LNCaP clone FGC (cell line): ENCODE measurements at regions not wholly inside any gene's neighbourhood (a gene's known extent, or its start where the extent isn't known, plus 50 kb on each side); places are given as distances from the start of the nearest gene placed in this dataset.

Source experiments
- DNase-seq: peaks from one replicate; pipeline ENCODE4 v3.0.0-alpha.2; 2011; ENCODE audit warnings: low read depth
- H3K4me3 ChIP-seq: 2 replicates; pipeline ENCODE4 v1.5.1; 2011; ENCODE audit warnings: mild to moderate bottlenecking, low read depth, low read length, control low read depth
- TF ChIP-seq, protein P1 (sequence below): IDR thresholded peaks from 2 replicates; pipeline ENCODE4 v1.5.1; 2012; ENCODE audit warnings: mild to moderate bottlenecking; ENCODE audit not compliant: control insufficient read depth, insufficient read depth; ENCODE audit errors: extremely low read depth

- H3K4me3 ChIP-seq = no peak overlapping the region
- TF ChIP-seq, protein P1, sequence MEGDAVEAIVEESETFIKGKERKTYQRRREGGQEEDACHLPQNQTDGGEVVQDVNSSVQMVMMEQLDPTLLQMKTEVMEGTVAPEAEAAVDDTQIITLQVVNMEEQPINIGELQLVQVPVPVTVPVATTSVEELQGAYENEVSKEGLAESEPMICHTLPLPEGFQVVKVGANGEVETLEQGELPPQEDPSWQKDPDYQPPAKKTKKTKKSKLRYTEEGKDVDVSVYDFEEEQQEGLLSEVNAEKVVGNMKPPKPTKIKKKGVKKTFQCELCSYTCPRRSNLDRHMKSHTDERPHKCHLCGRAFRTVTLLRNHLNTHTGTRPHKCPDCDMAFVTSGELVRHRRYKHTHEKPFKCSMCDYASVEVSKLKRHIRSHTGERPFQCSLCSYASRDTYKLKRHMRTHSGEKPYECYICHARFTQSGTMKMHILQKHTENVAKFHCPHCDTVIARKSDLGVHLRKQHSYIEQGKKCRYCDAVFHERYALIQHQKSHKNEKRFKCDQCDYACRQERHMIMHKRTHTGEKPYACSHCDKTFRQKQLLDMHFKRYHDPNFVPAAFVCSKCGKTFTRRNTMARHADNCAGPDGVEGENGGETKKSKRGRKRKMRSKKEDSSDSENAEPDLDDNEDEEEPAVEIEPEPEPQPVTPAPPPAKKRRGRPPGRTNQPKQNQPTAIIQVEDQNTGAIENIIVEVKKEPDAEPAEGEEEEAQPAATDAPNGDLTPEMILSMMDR = no peak
- DNase-seq = no peak
Measured at GRCh38 chr4:98803251-98803650, 125.7 kb downstream of the EIF4E start.

DNA sequence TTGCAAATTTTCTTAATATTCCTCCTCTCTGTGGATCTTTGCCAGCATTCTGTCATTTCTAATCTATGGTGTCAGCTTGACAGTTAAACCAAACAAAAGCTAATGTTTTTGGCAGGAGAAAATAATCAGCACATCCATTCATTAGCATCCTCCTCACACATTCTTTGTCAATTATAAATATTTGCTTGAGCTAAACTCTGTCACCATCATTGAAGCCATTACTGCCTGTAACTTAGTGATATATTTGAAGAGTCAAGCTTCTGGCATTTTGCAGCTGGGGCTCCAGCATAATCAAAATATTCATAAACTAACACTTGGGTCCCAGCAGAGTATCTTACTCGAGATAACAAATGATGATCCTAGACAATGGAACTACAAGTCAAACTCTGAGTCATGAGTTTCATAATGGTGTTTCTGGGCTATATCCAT is 126.1 kb downstream of the EIF4E start:
- DNase-seq = no peak
- no peak overlapping the region for H3K4me3 ChIP-seq
- TF ChIP-seq, protein P1 = no peak

DNA sequence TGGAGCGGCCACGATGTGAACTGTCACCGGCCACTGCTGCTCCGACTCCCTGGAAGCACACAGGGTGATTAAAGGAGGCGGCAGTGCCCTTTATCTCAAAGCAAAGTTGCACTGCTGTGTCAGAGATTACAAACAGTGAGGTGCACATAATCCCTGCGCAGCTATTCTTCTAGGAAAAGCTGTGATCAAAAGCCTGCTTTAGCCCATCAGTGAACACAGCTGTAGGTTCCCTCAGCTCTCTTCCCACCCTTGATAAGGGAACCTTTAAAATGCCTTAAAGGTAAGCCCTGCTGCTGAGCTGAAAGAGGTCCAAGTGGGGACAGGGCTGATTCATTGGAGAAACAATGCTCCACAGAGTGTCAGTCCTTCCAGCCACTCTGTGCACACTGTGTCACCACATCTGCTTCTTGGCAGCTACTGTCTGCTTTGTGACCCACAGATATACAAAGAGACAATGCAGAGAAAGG is 127.6 kb downstream of the EIF4E start:
- no peak for DNase-seq
- TF ChIP-seq, protein P1 = no peak
- no peak overlapping the region for H3K4me3 ChIP-seq

GRCh38 chr4:98796991-98797390 is 131.9 kb downstream of the EIF4E start:
- TF ChIP-seq, protein P1 = no peak

GRCh38 chr4:98794565-98795205 is 134.2 kb downstream of the EIF4E start:
- no peak for DNase-seq
- TF ChIP-seq, protein P1 = no peak
- H3K4me3 ChIP-seq = no peak overlapping the region

More at GRCh38 chr4:98796991-98797390, 131.9 kb downstream of the EIF4E start:
- H3K4me3 ChIP-seq = no peak overlapping the region
- DNase-seq = no peak

GRCh38 chr4:98793658-98794057 is 135.2 kb upstream of the TSPAN5 start:
- no peak overlapping the region for H3K4me3 ChIP-seq
- TF ChIP-seq, protein P1 = no peak
- DNase-seq = no peak

- no peak overlapping the region for H3K4me3 ChIP-seq
- no peak for DNase-seq
- TF ChIP-seq, protein P1 = peak; percentile 42
Measured at GRCh38 chr4:98786866-98787265, 128.5 kb upstream of the TSPAN5 start.
